ENCODE measurements at regions not wholly inside any gene's neighbourhood (a gene's known extent, or its start where the extent isn't known, plus 50 kb on each side); places are given as distances from the start of the nearest gene placed in this dataset.

- H3K27ac Mint-ChIP-seq (ENCODE audit: unreplicated experiment) = no peak overlapping the region
- H3K4me1 Mint-ChIP-seq (ENCODE audit: unreplicated experiment) = peaks cover 8% of the 10 kb centered on the region
- H3K27me3 Mint-ChIP-seq (ENCODE audit: unreplicated experiment) = no peaks in the 10 kb centered on the region
- H3K9me3 Mint-ChIP-seq (ENCODE audit: unreplicated experiment) = no peaks in the 10 kb centered on the region
- no peak overlapping the region for H3K4me3 Mint-ChIP-seq (ENCODE audit: unreplicated experiment)
- H3K36me3 Mint-ChIP-seq (ENCODE audit: unreplicated experiment) = no peaks in the 10 kb centered on the region
- no peak for TF ChIP-seq CTCF (IDR thresholded peaks at IDR 0.05)
- no peak for DNase-seq (ENCODE audit: extremely low spot score, unreplicated experiment)
Measured at GRCh38 chr11:109749476-109749875, 327.5 kb downstream of the C11orf87 start.

- H3K27me3 Mint-ChIP-seq (ENCODE audit: unreplicated experiment) = peaks cover 4% of the 10 kb centered on the region
- no peak for DNase-seq (ENCODE audit: extremely low spot score, unreplicated experiment)
- H3K4me1 Mint-ChIP-seq (ENCODE audit: unreplicated experiment) = peaks cover 8% of the 10 kb centered on the region
- no peaks in the 10 kb centered on the region for H3K36me3 Mint-ChIP-seq (ENCODE audit: unreplicated experiment)
- no peak for TF ChIP-seq CTCF (IDR thresholded peaks at IDR 0.05)
- no peak overlapping the region for H3K4me3 Mint-ChIP-seq (ENCODE audit: unreplicated experiment)
- H3K27ac Mint-ChIP-seq (ENCODE audit: unreplicated experiment) = no peak overlapping the region
- H3K9me3 Mint-ChIP-seq (ENCODE audit: unreplicated experiment) = no peaks in the 10 kb centered on the region
Measured at GRCh38 chr11:109750964-109751363, 329.0 kb downstream of the C11orf87 start.

GRCh38 chr11:109752212-109752825 lies 330.3 kb downstream of the C11orf87 start:
- no peak overlapping the region for H3K4me3 Mint-ChIP-seq (ENCODE audit: unreplicated experiment)
- H3K27me3 Mint-ChIP-seq (ENCODE audit: unreplicated experiment) = peaks cover 4% of the 10 kb centered on the region
- no peak overlapping the region for H3K27ac Mint-ChIP-seq (ENCODE audit: unreplicated experiment)
- peaks cover 8% of the 10 kb centered on the region for H3K4me1 Mint-ChIP-seq (ENCODE audit: unreplicated experiment)
- H3K36me3 Mint-ChIP-seq (ENCODE audit: unreplicated experiment) = no peaks in the 10 kb centered on the region
- H3K9me3 Mint-ChIP-seq (ENCODE audit: unreplicated experiment) = no peaks in the 10 kb centered on the region
- DNase-seq (ENCODE audit: extremely low spot score, unreplicated experiment) = no peak
- no peak for TF ChIP-seq CTCF (IDR thresholded peaks at IDR 0.05)

- Mint-ChIP-seq H3K27ac (ENCODE audit: unreplicated experiment) (no peak overlapping the region), H3K4me3 (ENCODE audit: unreplicated experiment) (no peak overlapping the region), H3K4me1 (ENCODE audit: unreplicated experiment) (peaks cover 1% of the 10 kb centered on the region), H3K27me3 (ENCODE audit: unreplicated experiment) (peaks cover 11% of the 10 kb centered on the region), H3K9me3 (ENCODE audit: unreplicated experiment) (peaks cover 8% of the 10 kb centered on the region), H3K36me3 (ENCODE audit: unreplicated experiment) (no peaks in the 10 kb centered on the region)
- TF ChIP-seq CTCF (IDR thresholded peaks at IDR 0.05) = no peak
- no peak for DNase-seq (ENCODE audit: extremely low spot score, unreplicated experiment)
Measured at GRCh38 chr11:109756521-109756920, 334.5 kb downstream of the C11orf87 start.

GRCh38 chr11:109756951-109757350 lies 335.0 kb downstream of the C11orf87 start:
- no peak for TF ChIP-seq CTCF (IDR thresholded peaks at IDR 0.05)
- peaks cover 8% of the 10 kb centered on the region for H3K9me3 Mint-ChIP-seq (ENCODE audit: unreplicated experiment)
- H3K27me3 Mint-ChIP-seq (ENCODE audit: unreplicated experiment) = peaks cover 11% of the 10 kb centered on the region
- H3K4me3 Mint-ChIP-seq (ENCODE audit: unreplicated experiment) = no peak overlapping the region
- no peaks in the 10 kb centered on the region for H3K36me3 Mint-ChIP-seq (ENCODE audit: unreplicated experiment)
- no peak for DNase-seq (ENCODE audit: extremely low spot score, unreplicated experiment)
- H3K4me1 Mint-ChIP-seq (ENCODE audit: unreplicated experiment) = no peaks in the 10 kb centered on the region
- H3K27ac Mint-ChIP-seq (ENCODE audit: unreplicated experiment) = no peak overlapping the region

Data from osteocyte (in vitro differentiated cells).